Caco-2 (cell line): ENCODE measurements at regions not wholly inside any gene's neighbourhood (a gene's known extent, or its start where the extent isn't known, plus 50 kb on each side); places are given as distances from the start of the nearest gene placed in this dataset.

ENCODE experiments used
- BruUV-seq: library from RNA; stranded (reverse); fragments of 400-500 nt; replicated peaks from 2 replicates; lab custom pipeline; 2021; lab: Mats Ljungman, UMichigan
- CTCF ChIA-PET: fragments of 300-600 bp; sonication (Branson Sonifier 250); formaldehyde crosslinking; loops from one replicate; lab custom pipeline; 2022; ENCODE audit warnings: antibody characterized with exemption; lab: Charles Lee
- POLR2A ChIA-PET: fragments of 300-600 bp; sonication (Branson Sonifier 250); formaldehyde crosslinking; loops from one replicate; lab custom pipeline; 2022; ENCODE audit warnings: antibody characterized with exemption; lab: Charles Lee
- DNase-seq, 2 experiments: peaks; one replicate each; pipeline versions ENCODE4 v3.0.0 to v3.0.0-alpha.2; 2020 to 2022
- H3K27me3 ChIP-seq: replicated peaks from 2 replicates; pipeline ENCODE4 v1.6.0; 2011; ENCODE audit warnings: low read length; ENCODE audit not compliant: control insufficient read depth, insufficient read depth
- H3K36me3 ChIP-seq: 2 replicates; pipeline ENCODE4 v1.5.1; 2011; ENCODE audit warnings: low read length; ENCODE audit not compliant: control insufficient read depth, insufficient read depth
- H3K4me1 ChIP-seq: fragments of 250-450 bp; sonication (Bioruptor Pico); 2 replicates; pipeline ENCODE4 v1.5.1; 2020; ENCODE audit warnings: mild to moderate bottlenecking
- H3K4me3 ChIP-seq: 2 replicates; pipeline ENCODE4 v1.5.1; 2011; ENCODE audit warnings: low read depth, mild to moderate bottlenecking, control low read depth, low read length
- H3K9me3 ChIP-seq: fragments of 250-450 bp; sonication (Bioruptor Pico); 2 replicates; pipeline ENCODE4 v1.5.1; 2020; ENCODE audit warnings: mild to moderate bottlenecking, moderate library complexity
- H3K27ac Mint-ChIP-seq: one replicate; pipeline ENCODE4 v1.8.0; 2022; ENCODE audit warnings: mixed read lengths; ENCODE audit not compliant: unreplicated experiment
- H3K27me3 Mint-ChIP-seq: one replicate; pipeline ENCODE4 v1.8.0; 2022; ENCODE audit warnings: mixed read lengths; ENCODE audit not compliant: insufficient read depth, unreplicated experiment
- H3K36me3 Mint-ChIP-seq: one replicate; pipeline ENCODE4 v1.8.0; 2022; ENCODE audit warnings: mild to moderate bottlenecking, mixed read lengths; ENCODE audit not compliant: insufficient read depth, unreplicated experiment
- H3K4me1 Mint-ChIP-seq: one replicate; pipeline ENCODE4 v1.8.0; 2022; ENCODE audit warnings: low read depth, mixed read lengths; ENCODE audit not compliant: unreplicated experiment
- H3K4me3 Mint-ChIP-seq: one replicate; pipeline ENCODE4 v1.8.0; 2022; ENCODE audit warnings: mild to moderate bottlenecking, moderate library complexity, mixed read lengths; ENCODE audit not compliant: unreplicated experiment
- H3K9me3 Mint-ChIP-seq: one replicate; pipeline ENCODE4 v1.8.0; 2022; ENCODE audit warnings: mixed read lengths; ENCODE audit not compliant: unreplicated experiment
- CTCF ChIP-seq, 2 experiments: fragments of 200-600 bp in 1 of 2; IDR thresholded peaks; 1 replicate in 1 of 2; 2 replicates in 1 of 2; pipeline versions ENCODE4 v1.5.1 to v1.8.0; 2011 to 2022; ENCODE audit warnings: antibody characterized with exemption in 1 of 2, control low read depth in 1 of 2, inconsistent platforms in 1 of 2, low read depth in 1 of 2, low read length in 1 of 2, mild to moderate bottlenecking in 1 of 2, moderate library complexity in 1 of 2; ENCODE audit not compliant: insufficient read depth in 1 of 2, severe bottlenecking in 1 of 2, unreplicated experiment in 1 of 2
- intact Hi-C: fragments of 100-400 bp; cut with micrococcal nuclease; formaldehyde crosslinking; loops from one replicate; pipeline ENCODE4 v1.10.0; 2022; ENCODE audit not compliant: unreplicated experiment

GRCh38 chr4:8699479-8700145 lies 107.0 kb downstream of the CPZ start:
- H3K9me3 ChIP-seq, result no peaks in the 10 kb centered on the region
- no peak for DNase-seq
- Mint-ChIP-seq H3K27me3 (peaks cover 23% of the 10 kb centered on the region), H3K4me3 (no peak overlapping the region), H3K27ac (no peak overlapping the region), H3K4me1 (no peaks in the 10 kb centered on the region), H3K9me3 (no peaks in the 10 kb centered on the region), H3K36me3 (no peaks in the 10 kb centered on the region)
- H3K4me3 ChIP-seq, result no peak overlapping the region
- ChIA-PET POLR2A (no interaction called here), CTCF (no interaction called here)
- intact Hi-C loops, result no loop called here
- H3K27me3 ChIP-seq, result no peaks in the 10 kb centered on the region
- TF ChIP-seq CTCF (IDR thresholded peaks at IDR 0.05; ENCODE audit: insufficient read depth in 1 of 2, low read depth in 1 of 2, low read length in 1 of 2, severe bottlenecking in 1 of 2, unreplicated experiment in 1 of 2), result no peak
- BruUV-seq, result no TSS peak
- H3K4me1 ChIP-seq, result no peaks in the 10 kb centered on the region
- no peaks in the 10 kb centered on the region for H3K36me3 ChIP-seq

DNA sequence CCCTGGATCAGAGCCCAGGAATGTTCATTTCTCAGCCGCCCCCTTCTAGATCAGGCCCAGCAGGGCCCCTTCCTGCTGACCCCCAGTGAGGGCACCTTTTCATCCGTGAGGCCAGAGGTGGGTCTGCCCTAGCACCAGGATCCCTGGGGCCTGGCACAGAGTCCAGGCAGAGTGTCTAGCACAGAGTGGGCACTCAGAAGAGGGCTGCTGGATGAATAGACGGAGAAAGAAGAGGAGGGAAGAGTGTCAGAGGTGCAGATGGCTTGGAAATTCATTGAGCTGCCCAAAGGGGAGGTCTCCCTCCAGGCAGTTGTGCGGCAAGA lies 106.5 kb downstream of the CPZ start:
- Mint-ChIP-seq H3K27me3 (peaks cover 27% of the 10 kb centered on the region), H3K27ac (no peak overlapping the region), H3K9me3 (no peaks in the 10 kb centered on the region), H3K36me3 (no peaks in the 10 kb centered on the region), H3K4me3 (no peak overlapping the region), H3K4me1 (no peaks in the 10 kb centered on the region)
- intact Hi-C loops, result no loop called here
- POLR2A ChIA-PET, result no interaction called here
- Histone ChIP-seq H3K4me1 (no peaks in the 10 kb centered on the region), H3K36me3 (no peaks in the 10 kb centered on the region), H3K9me3 (no peaks in the 10 kb centered on the region), H3K27me3 (no peaks in the 10 kb centered on the region), H3K4me3 (no peak overlapping the region)
- TF ChIP-seq CTCF (IDR thresholded peaks at IDR 0.05; ENCODE audit: insufficient read depth in 1 of 2, low read depth in 1 of 2, low read length in 1 of 2, severe bottlenecking in 1 of 2, unreplicated experiment in 1 of 2), result no peak
- DNase-seq, result no peak
- CTCF ChIA-PET, result no interaction called here
- no TSS peak for BruUV-seq

- H3K36me3 ChIP-seq, result no peaks in the 10 kb centered on the region
- Mint-ChIP-seq H3K36me3 (no peaks in the 10 kb centered on the region), H3K4me1 (no peaks in the 10 kb centered on the region), H3K27me3 (peaks cover 32% of the 10 kb centered on the region), H3K27ac (no peak overlapping the region), H3K4me3 (no peak overlapping the region), H3K9me3 (no peaks in the 10 kb centered on the region)
- no peaks in the 10 kb centered on the region for H3K27me3 ChIP-seq
- DNase-seq, result no peak
- ChIA-PET CTCF (no interaction called here), POLR2A (no interaction called here)
- BruUV-seq, result no TSS peak
- no peaks in the 10 kb centered on the region for H3K9me3 ChIP-seq
- no peak for TF ChIP-seq CTCF (IDR thresholded peaks at IDR 0.05; ENCODE audit: insufficient read depth in 1 of 2, low read depth in 1 of 2, low read length in 1 of 2, severe bottlenecking in 1 of 2, unreplicated experiment in 1 of 2)
- no peak overlapping the region for H3K4me3 ChIP-seq
- H3K4me1 ChIP-seq, result no peaks in the 10 kb centered on the region
- intact Hi-C loops, result no loop called here
Observed at GRCh38 chr4:8698341-8699062, 105.9 kb downstream of the CPZ start.
